A204.1 (cell line): ENCODE measurements at regions not wholly inside any gene's neighbourhood (a gene's known extent, or its start where the extent isn't known, plus 50 kb on each side); places are given as distances from the start of the nearest gene placed in this dataset.

Source experiments
- FAIRE-seq: peaks from 2 replicates; lab custom pipeline; 2012; peaks lifted over from hg19 to GRCh38; lab: Jason Lieb, UNC

GRCh38 chr7:36070230-36070629 lies 82.8 kb upstream of the EEPD1 start:
- no peak for FAIRE-seq

- FAIRE-seq = no peak
Observed at GRCh38 chr7:36071605-36072004, 81.4 kb upstream of the EEPD1 start.

GRCh38 chr7:36072620-36073019 lies 80.4 kb upstream of the EEPD1 start:
- FAIRE-seq = no peak

- FAIRE-seq = no peak
Observed at GRCh38 chr7:36075561-36075960, 77.5 kb upstream of the EEPD1 start.

- no peak for FAIRE-seq
Observed at GRCh38 chr7:36076074-36076473, 77.0 kb upstream of the EEPD1 start.

- no peak for FAIRE-seq
Observed at GRCh38 chr7:36078816-36079360, 74.2 kb upstream of the EEPD1 start.

GRCh38 chr7:36079446-36080025 lies 73.5 kb upstream of the EEPD1 start:
- no peak for FAIRE-seq

GRCh38 chr7:36080843-36081242 lies 72.2 kb upstream of the EEPD1 start:
- FAIRE-seq = no peak

- no peak for FAIRE-seq
Observed at GRCh38 chr7:36082216-36082615, 70.8 kb upstream of the EEPD1 start.

- FAIRE-seq = no peak
Observed at GRCh38 chr7:36082910-36083309, 70.1 kb upstream of the EEPD1 start.

- FAIRE-seq = no peak
Observed at GRCh38 chr7:36083626-36084380, 69.3 kb upstream of the EEPD1 start.

GRCh38 chr7:36084485-36085091 lies 68.5 kb upstream of the EEPD1 start:
- FAIRE-seq = no peak

GRCh38 chr7:36085096-36085495 lies 68.0 kb upstream of the EEPD1 start:
- no peak for FAIRE-seq

GRCh38 chr7:36086571-36086970 lies 66.5 kb upstream of the EEPD1 start:
- FAIRE-seq = no peak

- no peak for FAIRE-seq
Observed at GRCh38 chr7:36088553-36088952, 64.5 kb upstream of the EEPD1 start.

GRCh38 chr7:36088966-36089365 lies 64.1 kb upstream of the EEPD1 start:
- no peak for FAIRE-seq

GRCh38 chr7:36090976-36091873 lies 61.8 kb upstream of the EEPD1 start:
- no peak for FAIRE-seq

GRCh38 chr7:36091874-36092176 lies 61.2 kb upstream of the EEPD1 start:
- no peak for FAIRE-seq

GRCh38 chr7:36092221-36092771 lies 60.8 kb upstream of the EEPD1 start:
- FAIRE-seq = no peak

GRCh38 chr7:36096460-36097095 lies 56.5 kb upstream of the EEPD1 start:
- FAIRE-seq = no peak

- FAIRE-seq = no peak
Observed at GRCh38 chr7:36098096-36098495, 55.0 kb upstream of the EEPD1 start.

GRCh38 chr7:36100226-36100625 lies 52.8 kb upstream of the EEPD1 start:
- FAIRE-seq = no peak
